SU-DHL-6 (cell line): ENCODE measurements at regions not wholly inside any gene's neighbourhood (a gene's known extent, or its start where the extent isn't known, plus 50 kb on each side); places are given as distances from the start of the nearest gene placed in this dataset.

Source experiments
- H2AFZ ChIP-seq: fragments of 200-600 bp; sonication (generic); 2 replicates; pipeline ENCODE4 v1.6.1; 2014; ENCODE audit warnings: low read depth, mild to moderate bottlenecking, moderate library complexity, mixed read lengths, antibody characterized with exemption, low read length; ENCODE audit not compliant: severe bottlenecking
- H3F3A ChIP-seq: fragments of 200-600 bp; shearing (Covaris generic); 2 replicates; pipeline ENCODE4 v1.6.0; 2016; ENCODE audit warnings: antibody characterized with exemption, mild to moderate bottlenecking; ENCODE audit not compliant: insufficient read depth
- H3K27ac ChIP-seq: fragments of 200-600 bp; sonication (generic); 2 replicates; pipeline ENCODE4 v1.5.1; 2016; ENCODE audit warnings: low read depth, mild to moderate bottlenecking, low read length, moderate library complexity, mixed read lengths
- H3K27me3 ChIP-seq: fragments of 200-600 bp; sonication (generic), shearing (Covaris generic); 2 replicates; pipeline ENCODE4 v1.6.0; 2014; ENCODE audit warnings: mild to moderate bottlenecking, low read length
- H3K36me3 ChIP-seq: fragments of 200-600 bp; sonication (generic); 2 replicates; pipeline ENCODE4 v1.6.1; 2014; ENCODE audit warnings: mild to moderate bottlenecking, low read length, mixed read lengths
- H3K4me2 ChIP-seq: fragments of 300-600, 200-600 bp; shearing (Covaris generic), sonication (generic); 2 replicates; pipeline ENCODE4 v1.6.0; 2014; ENCODE audit warnings: low read length, low read depth, mild to moderate bottlenecking; ENCODE audit not compliant: poor library complexity, severe bottlenecking
- H3K4me3 ChIP-seq: fragments of 200-600 bp; sonication (generic); 2 replicates; pipeline ENCODE4 v1.5.1; 2014; ENCODE audit warnings: antibody characterized with exemption, low read length, mild to moderate bottlenecking, mixed read lengths; ENCODE audit not compliant: insufficient read depth, poor library complexity, severe bottlenecking
- H3K79me2 ChIP-seq: fragments of 200-600 bp; sonication (generic); 2 replicates; pipeline ENCODE4 v1.6.1; 2014; ENCODE audit warnings: mild to moderate bottlenecking, low read length, moderate library complexity; ENCODE audit not compliant: insufficient read depth
- H3K9ac ChIP-seq: fragments of 200-600 bp; sonication (generic); 2 replicates; pipeline ENCODE4 v1.7.0; 2014; ENCODE audit warnings: mild to moderate bottlenecking, low read length
- H3K9me2 ChIP-seq: fragments of 200-600 bp; sonication (generic); replicated peaks from 2 replicates; pipeline ENCODE4 v1.6.1; 2014; ENCODE audit warnings: low read length; ENCODE audit not compliant: insufficient read depth
- H3K9me3 ChIP-seq: fragments of 200-600 bp; sonication (generic); 2 replicates; pipeline ENCODE4 v1.6.1; 2014; ENCODE audit warnings: low read length, mixed read lengths; ENCODE audit not compliant: insufficient read depth
- H4K20me1 ChIP-seq: fragments of 200-600 bp; sonication (generic); 2 replicates; pipeline ENCODE4 v1.6.1; 2014; ENCODE audit warnings: low read depth, mild to moderate bottlenecking, antibody characterized with exemption, low read length, moderate library complexity, mixed read lengths
- CTCF ChIP-seq: fragments of 200-600 bp; sonication (generic); IDR thresholded peaks from one replicate; pipeline ENCODE4 v1.5.1; 2017; ENCODE audit warnings: antibody characterized with exemption, mild to moderate bottlenecking, low read length, moderate library complexity; ENCODE audit not compliant: insufficient read depth, poor library complexity, severe bottlenecking
- EZH2phosphoT487 ChIP-seq: fragments of 200-600 bp; sonication (generic), shearing (Covaris generic); conservative IDR thresholded peaks from 2 replicates; pipeline ENCODE4 v1.6.1; 2018; ENCODE audit warnings: mild to moderate bottlenecking, antibody characterized with exemption, low read length, moderate library complexity, mixed read lengths

GRCh38 chr18:67778016-67778415 lies 261.5 kb upstream of the DSEL start:
- Histone ChIP-seq H4K20me1 (no peaks in the 10 kb centered on the region), H3K27me3 (no peaks in the 10 kb centered on the region), H3K9me3 (no peaks in the 10 kb centered on the region), H3F3A (no peaks in the 10 kb centered on the region), H3K9ac (no peak overlapping the region), H2AFZ (no peak overlapping the region), H3K4me3 (no peak overlapping the region), H3K9me2 (no peaks in the 10 kb centered on the region), H3K79me2 (no peaks in the 10 kb centered on the region), H3K4me2 (no peak overlapping the region), H3K36me3 (no peaks in the 10 kb centered on the region), H3K27ac (no peak overlapping the region)
- TF ChIP-seq CTCF (no peak), EZH2phosphoT487 (no peak)

- Histone ChIP-seq H3K36me3 (no peaks in the 10 kb centered on the region), H3K9ac (no peak overlapping the region), H3K4me3 (no peak overlapping the region), H3K9me3 (no peaks in the 10 kb centered on the region), H4K20me1 (no peaks in the 10 kb centered on the region), H3K79me2 (no peaks in the 10 kb centered on the region), H3F3A (no peaks in the 10 kb centered on the region), H3K27me3 (no peaks in the 10 kb centered on the region), H3K27ac (no peak overlapping the region), H3K9me2 (no peaks in the 10 kb centered on the region), H3K4me2 (no peak overlapping the region), H2AFZ (no peak overlapping the region)
- TF ChIP-seq EZH2phosphoT487, result no peak
- TF ChIP-seq CTCF, result no peak
These were observed 260.4 kb upstream of the DSEL start for GRCh38 chr18:67776929-67777328.

GRCh38 chr18:67771271-67771670 lies 254.8 kb upstream of the DSEL start:
- Histone ChIP-seq H3K9ac (no peak overlapping the region), H4K20me1 (no peaks in the 10 kb centered on the region), H3K4me3 (no peak overlapping the region), H3K9me3 (no peaks in the 10 kb centered on the region), H3K27me3 (no peaks in the 10 kb centered on the region), H2AFZ (no peak overlapping the region), H3K4me2 (no peak overlapping the region), H3K27ac (no peak overlapping the region), H3F3A (no peaks in the 10 kb centered on the region), H3K36me3 (no peaks in the 10 kb centered on the region), H3K79me2 (no peaks in the 10 kb centered on the region), H3K9me2 (no peaks in the 10 kb centered on the region)
- TF ChIP-seq EZH2phosphoT487 (no peak), CTCF (no peak)

- Histone ChIP-seq H3K79me2 (no peaks in the 10 kb centered on the region), H3K4me2 (no peak overlapping the region), H3K9ac (no peak overlapping the region), H3K36me3 (no peaks in the 10 kb centered on the region), H3F3A (no peaks in the 10 kb centered on the region), H3K4me3 (no peak overlapping the region), H3K27ac (no peak overlapping the region), H2AFZ (no peak overlapping the region), H3K9me3 (no peaks in the 10 kb centered on the region), H3K27me3 (no peaks in the 10 kb centered on the region), H3K9me2 (no peaks in the 10 kb centered on the region), H4K20me1 (no peaks in the 10 kb centered on the region)
- TF ChIP-seq CTCF (no peak), EZH2phosphoT487 (no peak)
These were observed 254.0 kb upstream of the DSEL start for GRCh38 chr18:67770520-67770919.
